OCI-LY1 (cell line): ENCODE measurements at regions not wholly inside any gene's neighbourhood (a gene's known extent, or its start where the extent isn't known, plus 50 kb on each side); places are given as distances from the start of the nearest gene placed in this dataset.
"Not testable (repeated sequence)": the region's sequence is repeated elsewhere in the genome, so short reads cannot be mapped to it uniquely, and the experiment has no call there.

Experiments used
- H2AFZ ChIP-seq: fragments of 200-600 bp; sonication (generic), shearing (Covaris generic); 2 replicates; pipeline ENCODE4 v1.6.0; 2014; ENCODE audit warnings: antibody characterized with exemption, mild to moderate bottlenecking, low read length
- H3F3A ChIP-seq: fragments of 200-600 bp; sonication (generic), shearing (Covaris generic); 2 replicates; pipeline ENCODE4 v1.6.0; 2014; ENCODE audit warnings: mild to moderate bottlenecking, antibody characterized with exemption, low read length, moderate library complexity; ENCODE audit not compliant: insufficient read depth
- H3K27ac ChIP-seq: fragments of 200-600 bp; sonication (generic); 2 replicates; pipeline ENCODE4 v1.5.1; 2014; ENCODE audit warnings: low read length, mixed run types, mild to moderate bottlenecking, low read depth; ENCODE audit not compliant: poor library complexity, severe bottlenecking
- H3K27me3 ChIP-seq: fragments of 200-600 bp; sonication (generic); 2 replicates; pipeline ENCODE4 v1.6.0; 2014; ENCODE audit warnings: antibody characterized with exemption, mild to moderate bottlenecking, low read length, moderate library complexity; ENCODE audit not compliant: insufficient read depth
- H3K36me3 ChIP-seq: fragments of 200-600 bp; sonication (generic); 2 replicates; pipeline ENCODE4 v1.6.1; 2014; ENCODE audit warnings: mild to moderate bottlenecking, antibody characterized with exemption, low read length, moderate library complexity, mixed read lengths; ENCODE audit not compliant: insufficient read depth
- H3K4me1 ChIP-seq: fragments of 200-600 bp; sonication (generic); 2 replicates; pipeline ENCODE4 v1.5.1; 2014; ENCODE audit warnings: mild to moderate bottlenecking, low read length, moderate library complexity; ENCODE audit not compliant: insufficient read depth, severe bottlenecking
- H3K4me2 ChIP-seq: fragments of 200-600 bp; sonication (generic), shearing (Covaris generic); 2 replicates; pipeline ENCODE4 v1.6.1; 2014; ENCODE audit warnings: low read length
- H3K4me3 ChIP-seq: fragments of 200-600 bp; sonication (generic); 2 replicates; pipeline ENCODE4 v1.5.1; 2014; ENCODE audit warnings: low read length, low read depth, mild to moderate bottlenecking, mixed read lengths; ENCODE audit not compliant: poor library complexity, severe bottlenecking
- H3K79me2 ChIP-seq: fragments of 200-600 bp; shearing (Covaris generic); 2 replicates; pipeline ENCODE4 v1.6.1; 2016; ENCODE audit warnings: mixed run types, low read length, mixed read lengths; ENCODE audit not compliant: insufficient read depth
- H3K9ac ChIP-seq: fragments of 200-600 bp; sonication (generic), shearing (Covaris generic); 2 replicates; pipeline ENCODE4 v1.6.1; 2014; ENCODE audit warnings: mild to moderate bottlenecking, low read length, mixed read lengths
- H3K9me2 ChIP-seq: fragments of 200-600 bp; sonication (generic), shearing (Covaris generic); 2 replicates; pipeline ENCODE4 v1.6.1; 2014; ENCODE audit warnings: low read depth, mild to moderate bottlenecking, low read length, mixed read lengths
- H3K9me3 ChIP-seq: fragments of 200-600 bp; shearing (Covaris generic); 2 replicates; pipeline ENCODE4 v1.6.1; 2014; ENCODE audit warnings: low read length, mixed read lengths
- H4K20me1 ChIP-seq: fragments of 200-600 bp; sonication (generic), shearing (Covaris generic); 2 replicates; pipeline ENCODE4 v1.6.0; 2016; ENCODE audit warnings: mild to moderate bottlenecking, low read length; ENCODE audit not compliant: insufficient read depth
- CTCF ChIP-seq: fragments of 200-600 bp; sonication (generic), shearing (Covaris generic); IDR thresholded peaks from 2 replicates; pipeline ENCODE4 v1.5.1; 2017; ENCODE audit warnings: mild to moderate bottlenecking, antibody characterized with exemption, low read length, moderate library complexity, mixed read lengths
- EZH2 ChIP-seq: fragments of 200-600 bp; sonication (generic), shearing (Covaris generic); IDR thresholded peaks from 2 replicates; pipeline ENCODE4 v1.8.0; 2017; ENCODE audit warnings: borderline replicate concordance, mixed run types, mild to moderate bottlenecking, antibody characterized with exemption, low read length, moderate library complexity, mixed read lengths

GRCh38 chr5:14928661-14929060, 57.1 kb upstream of the ANKH start:
- no peaks in the 10 kb centered on the region for H3F3A ChIP-seq
- H3K27ac ChIP-seq = no peak overlapping the region
- no peaks in the 10 kb centered on the region for H3K27me3 ChIP-seq
- H3K9me3 ChIP-seq = no peaks in the 10 kb centered on the region
- no peaks in the 10 kb centered on the region for H3K79me2 ChIP-seq
- no peak overlapping the region for H3K4me2 ChIP-seq
- H3K4me1 ChIP-seq = no peaks in the 10 kb centered on the region
- H3K9me2 ChIP-seq = no peaks in the 10 kb centered on the region
- no peak overlapping the region for H2AFZ ChIP-seq
- no peak overlapping the region for H3K9ac ChIP-seq
- no peak overlapping the region for H3K4me3 ChIP-seq
- no peak for TF ChIP-seq EZH2
- TF ChIP-seq CTCF = no peak
- no peaks in the 10 kb centered on the region for H3K36me3 ChIP-seq
- H4K20me1 ChIP-seq = no peaks in the 10 kb centered on the region

- Histone ChIP-seq H3K9me3 (no peaks in the 10 kb centered on the region), H3K4me1 (no peaks in the 10 kb centered on the region), H2AFZ (no peak overlapping the region), H3K9ac (no peak overlapping the region), H3K79me2 (no peaks in the 10 kb centered on the region), H3K27ac (no peak overlapping the region), H3K36me3 (no peaks in the 10 kb centered on the region), H3K27me3 (no peaks in the 10 kb centered on the region), H3K4me3 (no peak overlapping the region), H3K4me2 (no peak overlapping the region), H3F3A (no peaks in the 10 kb centered on the region), H4K20me1 (no peaks in the 10 kb centered on the region), H3K9me2 (no peaks in the 10 kb centered on the region)
- TF ChIP-seq CTCF (no peak), EZH2 (no peak)
These were observed 53.7 kb upstream of the ANKH start for GRCh38 chr5:14925326-14925725.

GRCh38 chr5:14922952-14923351, 51.4 kb upstream of the ANKH start:
- H2AFZ ChIP-seq, H4K20me1 ChIP-seq, H3F3A ChIP-seq, H3K9me2 ChIP-seq, H3K27ac ChIP-seq, H3K9ac ChIP-seq, H3K27me3 ChIP-seq, H3K79me2 ChIP-seq, H3K4me2 ChIP-seq, H3K9me3 ChIP-seq, H3K4me3 ChIP-seq, H3K36me3 ChIP-seq, H3K4me1 ChIP-seq: not testable (repeated sequence)

GRCh38 chr5:14922456-14922855, 50.9 kb upstream of the ANKH start:
- no peak for TF ChIP-seq EZH2
- no peak for TF ChIP-seq CTCF
- H2AFZ ChIP-seq = no peak overlapping the region
- no peaks in the 10 kb centered on the region for H3F3A ChIP-seq
- H3K27me3 ChIP-seq = 0 out of 2 replicates have a peak, but pooled peaks cover 4% of the 10 kb centered on the region
- no peak overlapping the region for H3K9ac ChIP-seq
- no peaks in the 10 kb centered on the region for H4K20me1 ChIP-seq
- no peak overlapping the region for H3K4me3 ChIP-seq
- no peaks in the 10 kb centered on the region for H3K9me3 ChIP-seq
- no peaks in the 10 kb centered on the region for H3K9me2 ChIP-seq
- no peaks in the 10 kb centered on the region for H3K4me1 ChIP-seq
- H3K27ac ChIP-seq = no peak overlapping the region
- no peak overlapping the region for H3K4me2 ChIP-seq
- H3K79me2 ChIP-seq = no peaks in the 10 kb centered on the region
- no peaks in the 10 kb centered on the region for H3K36me3 ChIP-seq
